ENCODE measurements at regions not wholly inside any gene's neighbourhood (a gene's known extent, or its start where the extent isn't known, plus 50 kb on each side); places are given as distances from the start of the nearest gene placed in this dataset.

DNA sequence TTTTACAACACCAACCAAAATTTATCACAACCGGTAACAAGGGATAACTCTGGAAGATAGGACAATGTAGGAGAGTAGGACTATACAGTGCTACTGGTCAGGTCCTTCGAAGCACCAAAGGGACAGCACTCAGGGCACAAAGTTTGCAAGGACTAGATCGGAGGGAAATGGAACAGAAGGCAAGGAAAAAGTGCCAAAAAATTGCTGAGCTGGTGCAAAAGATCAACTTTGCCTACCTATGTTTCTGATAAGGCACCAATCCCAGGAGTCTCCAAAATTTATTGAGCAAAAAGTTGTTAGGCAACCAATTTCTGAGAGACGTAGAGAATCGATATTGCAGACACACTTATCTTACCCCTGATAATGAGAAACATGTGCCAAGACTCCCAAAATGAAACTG, 160.0 kb upstream of the PLEKHA5 start:
- Histone ChIP-seq H3K9me3 (no peaks in the 10 kb centered on the region), H3K4me1 (no peaks in the 10 kb centered on the region), H3K4me3 (no peak overlapping the region), H3K27ac (no peak overlapping the region), H3K4me2 (no peak overlapping the region)
- FAIRE-seq = no peak
- no peak for DNase-seq (ENCODE audit: low read depth in 1 of 2, low spot score in 1 of 2)
- TF ChIP-seq MAFK (IDR thresholded peaks at IDR 0.05; ENCODE audit: partially characterized antibody) (peak; percentile 63), FOSL2 (IDR thresholded peaks at IDR 0.05) (no peak), FOSL2 (CRISPR knock-in tag; IDR thresholded peaks at IDR 0.05) (no peak)
- 54% methylated on average over 5 of the region's 5 CpGs for WGBS (ENCODE audit: missing lambda C conversion rate)
- ATAC-seq = no peak
- POLR2A ChIA-PET = no interaction called here
- CTCF ChIA-PET = no interaction called here

DNA sequence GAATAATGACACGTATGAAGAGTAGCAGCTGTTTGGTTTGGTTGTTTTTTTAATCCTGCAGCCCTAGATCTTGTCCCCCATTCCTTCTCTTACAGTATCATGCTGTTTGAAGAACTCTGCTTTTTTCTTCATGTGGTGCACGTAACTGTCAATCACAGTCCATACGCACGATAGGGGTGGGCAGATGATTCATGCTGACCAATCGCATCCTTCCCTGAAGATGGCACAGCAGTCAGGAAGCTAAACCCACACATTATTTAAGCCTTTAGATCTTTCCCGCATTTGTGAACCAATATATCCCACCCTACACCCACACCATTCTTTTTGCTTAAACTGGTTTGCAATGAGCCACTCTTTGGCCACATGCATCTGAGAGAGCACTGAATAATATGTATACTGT, 158.9 kb upstream of the PLEKHA5 start:
- POLR2A ChIA-PET = no interaction called here
- H3K9me3 ChIP-seq = no peaks in the 10 kb centered on the region
- FAIRE-seq = no peak
- DNase-seq (ENCODE audit: low read depth in 1 of 2, low spot score in 1 of 2) = no peak
- TF ChIP-seq KDM5A (IDR thresholded peaks at IDR 0.05) = no peak
- no peak for TF ChIP-seq ESRRA (IDR thresholded peaks at IDR 0.05; ENCODE audit: borderline replicate concordance, low read length)
- no peak for TF ChIP-seq FOSB (CRISPR knock-in tag; IDR thresholded peaks at IDR 0.05)
- no peak for TF ChIP-seq JUN (IDR thresholded peaks at IDR 0.05)
- no peak for TF ChIP-seq CEBPB (IDR thresholded peaks at IDR 0.05)
- no peak for TF ChIP-seq FOXS1 (CRISPR knock-in tag; IDR thresholded peaks at IDR 0.05)
- TF ChIP-seq PHF8 (IDR thresholded peaks at IDR 0.05; ENCODE audit: borderline replicate concordance, low read depth) = no peak
- TF ChIP-seq FOSL2 (IDR thresholded peaks at IDR 0.05) = no peak
- TF ChIP-seq FOSL2 (CRISPR knock-in tag; IDR thresholded peaks at IDR 0.05) = no peak
- TF ChIP-seq, protein P1, sequence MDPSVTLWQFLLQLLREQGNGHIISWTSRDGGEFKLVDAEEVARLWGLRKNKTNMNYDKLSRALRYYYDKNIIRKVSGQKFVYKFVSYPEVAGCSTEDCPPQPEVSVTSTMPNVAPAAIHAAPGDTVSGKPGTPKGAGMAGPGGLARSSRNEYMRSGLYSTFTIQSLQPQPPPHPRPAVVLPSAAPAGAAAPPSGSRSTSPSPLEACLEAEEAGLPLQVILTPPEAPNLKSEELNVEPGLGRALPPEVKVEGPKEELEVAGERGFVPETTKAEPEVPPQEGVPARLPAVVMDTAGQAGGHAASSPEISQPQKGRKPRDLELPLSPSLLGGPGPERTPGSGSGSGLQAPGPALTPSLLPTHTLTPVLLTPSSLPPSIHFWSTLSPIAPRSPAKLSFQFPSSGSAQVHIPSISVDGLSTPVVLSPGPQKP (IDR thresholded peaks at IDR 0.05; ENCODE audit: low read depth, low read length) = no peak
- TF ChIP-seq, protein P2, sequence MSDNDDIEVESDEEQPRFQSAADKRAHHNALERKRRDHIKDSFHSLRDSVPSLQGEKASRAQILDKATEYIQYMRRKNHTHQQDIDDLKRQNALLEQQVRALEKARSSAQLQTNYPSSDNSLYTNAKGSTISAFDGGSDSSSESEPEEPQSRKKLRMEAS (IDR thresholded peaks at IDR 0.05) = no peak
- no peak for TF ChIP-seq CHD2 (IDR thresholded peaks at IDR 0.05; ENCODE audit: low read length, partially characterized antibody)
- TF ChIP-seq, protein P3, sequence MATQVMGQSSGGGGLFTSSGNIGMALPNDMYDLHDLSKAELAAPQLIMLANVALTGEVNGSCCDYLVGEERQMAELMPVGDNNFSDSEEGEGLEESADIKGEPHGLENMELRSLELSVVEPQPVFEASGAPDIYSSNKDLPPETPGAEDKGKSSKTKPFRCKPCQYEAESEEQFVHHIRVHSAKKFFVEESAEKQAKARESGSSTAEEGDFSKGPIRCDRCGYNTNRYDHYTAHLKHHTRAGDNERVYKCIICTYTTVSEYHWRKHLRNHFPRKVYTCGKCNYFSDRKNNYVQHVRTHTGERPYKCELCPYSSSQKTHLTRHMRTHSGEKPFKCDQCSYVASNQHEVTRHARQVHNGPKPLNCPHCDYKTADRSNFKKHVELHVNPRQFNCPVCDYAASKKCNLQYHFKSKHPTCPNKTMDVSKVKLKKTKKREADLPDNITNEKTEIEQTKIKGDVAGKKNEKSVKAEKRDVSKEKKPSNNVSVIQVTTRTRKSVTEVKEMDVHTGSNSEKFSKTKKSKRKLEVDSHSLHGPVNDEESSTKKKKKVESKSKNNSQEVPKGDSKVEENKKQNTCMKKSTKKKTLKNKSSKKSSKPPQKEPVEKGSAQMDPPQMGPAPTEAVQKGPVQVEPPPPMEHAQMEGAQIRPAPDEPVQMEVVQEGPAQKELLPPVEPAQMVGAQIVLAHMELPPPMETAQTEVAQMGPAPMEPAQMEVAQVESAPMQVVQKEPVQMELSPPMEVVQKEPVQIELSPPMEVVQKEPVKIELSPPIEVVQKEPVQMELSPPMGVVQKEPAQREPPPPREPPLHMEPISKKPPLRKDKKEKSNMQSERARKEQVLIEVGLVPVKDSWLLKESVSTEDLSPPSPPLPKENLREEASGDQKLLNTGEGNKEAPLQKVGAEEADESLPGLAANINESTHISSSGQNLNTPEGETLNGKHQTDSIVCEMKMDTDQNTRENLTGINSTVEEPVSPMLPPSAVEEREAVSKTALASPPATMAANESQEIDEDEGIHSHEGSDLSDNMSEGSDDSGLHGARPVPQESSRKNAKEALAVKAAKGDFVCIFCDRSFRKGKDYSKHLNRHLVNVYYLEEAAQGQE (IDR thresholded peaks at IDR 0.05) = no peak
- no peak overlapping the region for H3K27ac ChIP-seq
- WGBS (ENCODE audit: missing lambda C conversion rate) = 74% methylated on average over 6 of the region's 6 CpGs
- no peaks in the 10 kb centered on the region for H3K4me1 ChIP-seq
- CTCF ChIA-PET = interaction anchor here (1.2 kb wide), 1 partner anchor 94 kb away, joined by 3 read pairs; no protein-coding TSS in a partner anchor
- no peak overlapping the region for H3K4me2 ChIP-seq
- no peak overlapping the region for H3K4me3 ChIP-seq
- ATAC-seq = no peak

DNA sequence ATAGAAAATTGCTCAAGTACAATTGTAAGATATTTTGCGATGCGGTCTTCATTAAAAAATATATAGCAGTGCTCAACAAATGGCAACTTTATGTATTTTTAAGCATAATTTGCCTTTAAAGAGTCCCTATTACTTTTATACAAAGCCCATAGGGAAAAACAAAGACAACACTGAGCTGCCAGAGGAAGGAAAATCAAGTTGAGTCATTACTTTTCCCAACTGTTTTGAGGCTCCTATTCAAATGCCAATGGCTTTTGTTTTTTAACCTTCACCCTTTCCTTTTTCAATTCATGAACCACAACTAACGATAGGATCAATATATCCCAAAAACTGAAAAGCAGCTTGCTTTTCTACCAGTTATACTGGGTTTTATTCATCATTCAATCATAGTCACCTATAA, 157.6 kb upstream of the PLEKHA5 start:
- WGBS (ENCODE audit: missing lambda C conversion rate) = 81% methylated on average over 3 of the region's 3 CpGs
- no peak overlapping the region for H3K4me2 ChIP-seq
- FAIRE-seq (no peak), ATAC-seq (no peak), DNase-seq (ENCODE audit: low read depth in 1 of 2, low spot score in 1 of 2) (no peak)
- CTCF ChIA-PET = no interaction called here
- POLR2A ChIA-PET = no interaction called here
- no peaks in the 10 kb centered on the region for H3K9me3 ChIP-seq
- no peaks in the 10 kb centered on the region for H3K4me1 ChIP-seq
- no peak overlapping the region for H3K27ac ChIP-seq
- no peak overlapping the region for H3K4me3 ChIP-seq
- TF ChIP-seq HOXA7 (CRISPR knock-in tag; IDR thresholded peaks at IDR 0.05) (no peak), MAZ (IDR thresholded peaks at IDR 0.05; ENCODE audit: borderline replicate concordance, low read depth, low read length) (no peak), CHD2 (IDR thresholded peaks at IDR 0.05; ENCODE audit: low read length, partially characterized antibody) (no peak), SMC3 (IDR thresholded peaks at IDR 0.05) (no peak), ESRRA (IDR thresholded peaks at IDR 0.05; ENCODE audit: borderline replicate concordance, low read length) (no peak), POLR2A (IDR thresholded peaks at IDR 0.05; ENCODE audit: low read length) (no peak), RAD21 (conservative IDR thresholded peaks at IDR 0.05 in 1 of 2, IDR thresholded peaks at IDR 0.05 in 1 of 2) (no peak), POLR2AphosphoS2 (conservative IDR thresholded peaks at IDR 0.05; ENCODE audit: low read length) (no peak), TFCP2L1 (CRISPR knock-in tag; IDR thresholded peaks at IDR 0.05) (no peak), HEYL (CRISPR knock-in tag; IDR thresholded peaks at IDR 0.05) (no peak), GATA3 (IDR thresholded peaks at IDR 0.05; ENCODE audit: borderline replicate concordance) (no peak), KDM1A (IDR thresholded peaks at IDR 0.05; ENCODE audit: low read depth) (no peak), EP300 (IDR thresholded peaks at IDR 0.05) (no peak)
- TF ChIP-seq, protein P4, sequence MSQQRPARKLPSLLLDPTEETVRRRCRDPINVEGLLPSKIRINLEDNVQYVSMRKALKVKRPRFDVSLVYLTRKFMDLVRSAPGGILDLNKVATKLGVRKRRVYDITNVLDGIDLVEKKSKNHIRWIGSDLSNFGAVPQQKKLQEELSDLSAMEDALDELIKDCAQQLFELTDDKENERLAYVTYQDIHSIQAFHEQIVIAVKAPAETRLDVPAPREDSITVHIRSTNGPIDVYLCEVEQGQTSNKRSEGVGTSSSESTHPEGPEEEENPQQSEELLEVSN (IDR thresholded peaks at IDR 0.05; ENCODE audit: borderline replicate concordance, low read depth) = no peak
- TF ChIP-seq, protein P5, sequence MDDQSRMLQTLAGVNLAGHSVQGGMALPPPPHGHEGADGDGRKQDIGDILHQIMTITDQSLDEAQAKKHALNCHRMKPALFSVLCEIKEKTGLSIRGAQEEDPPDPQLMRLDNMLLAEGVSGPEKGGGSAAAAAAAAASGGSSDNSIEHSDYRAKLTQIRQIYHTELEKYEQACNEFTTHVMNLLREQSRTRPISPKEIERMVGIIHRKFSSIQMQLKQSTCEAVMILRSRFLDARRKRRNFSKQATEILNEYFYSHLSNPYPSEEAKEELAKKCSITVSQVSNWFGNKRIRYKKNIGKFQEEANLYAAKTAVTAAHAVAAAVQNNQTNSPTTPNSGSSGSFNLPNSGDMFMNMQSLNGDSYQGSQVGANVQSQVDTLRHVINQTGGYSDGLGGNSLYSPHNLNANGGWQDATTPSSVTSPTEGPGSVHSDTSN (IDR thresholded peaks at IDR 0.05) = no peak

All from A549 (cell line).